H9 (cell line): ENCODE measurements at regions not wholly inside any gene's neighbourhood (a gene's known extent, or its start where the extent isn't known, plus 50 kb on each side); places are given as distances from the start of the nearest gene placed in this dataset.

ENCODE experiments used
- DNase-seq: peaks from one replicate; pipeline ENCODE4 v3.0.0-alpha.2; 2017
- H2AFZ ChIP-seq: one replicate; pipeline ENCODE4 v1.6.1; 2013; ENCODE audit warnings: mild to moderate bottlenecking, low read length, control low read depth, moderate library complexity
- H2AK5ac ChIP-seq: 2 replicates; pipeline ENCODE4 v1.6.1; 2013; ENCODE audit warnings: low read length, control low read depth, mixed read lengths; ENCODE audit not compliant: insufficient read length
- H2BK120ac ChIP-seq: one replicate; pipeline ENCODE4 v1.6.1; 2013; ENCODE audit warnings: low read depth, mild to moderate bottlenecking, low read length, control low read depth, inconsistent platforms; ENCODE audit not compliant: poor library complexity, severe bottlenecking
- H2BK12ac ChIP-seq: 2 replicates; pipeline ENCODE4 v1.6.1; 2013; ENCODE audit warnings: low read length, control low read depth, mixed read lengths, low read depth; ENCODE audit not compliant: insufficient read length
- H2BK15ac ChIP-seq: 2 replicates; pipeline ENCODE4 v1.6.1; 2013; ENCODE audit warnings: low read depth, low read length, control low read depth
- H2BK20ac ChIP-seq: one replicate; pipeline ENCODE4 v1.6.1; 2013; ENCODE audit warnings: low read depth, mild to moderate bottlenecking, low read length, control low read depth, inconsistent platforms; ENCODE audit not compliant: poor library complexity, severe bottlenecking
- H2BK5ac ChIP-seq: 2 replicates; pipeline ENCODE4 v1.6.1; 2013; ENCODE audit warnings: low read length, control low read depth, mixed read lengths; ENCODE audit not compliant: insufficient read length
- H3K14ac ChIP-seq: 2 replicates; pipeline ENCODE4 v1.6.1; 2013; ENCODE audit warnings: low read length, control low read depth; ENCODE audit not compliant: insufficient read depth
- H3K18ac ChIP-seq: 2 replicates; pipeline ENCODE4 v1.6.1; 2013; ENCODE audit warnings: low read depth, mild to moderate bottlenecking, mixed read lengths, low read length, control low read depth; ENCODE audit not compliant: insufficient read length
- H3K23ac ChIP-seq: 2 replicates; pipeline ENCODE4 v1.6.1; 2013; ENCODE audit warnings: low read length, control low read depth, mixed read lengths, low read depth; ENCODE audit not compliant: insufficient read length
- H3K23me2 ChIP-seq: 2 replicates; pipeline ENCODE4 v1.6.1; 2013; ENCODE audit warnings: low read depth, mild to moderate bottlenecking, mixed read lengths, low read length, control low read depth; ENCODE audit not compliant: insufficient read length, poor library complexity, severe bottlenecking
- H3K27ac ChIP-seq: 2 replicates; pipeline ENCODE4 v1.5.1; 2013; ENCODE audit warnings: low read length, control low read depth, mixed read lengths, low read depth; ENCODE audit not compliant: insufficient read length
- H3K27me3 ChIP-seq: 2 replicates; pipeline ENCODE4 v1.6.1; 2013; ENCODE audit warnings: low read length, control low read depth, inconsistent platforms; ENCODE audit not compliant: insufficient read depth
- H3K4ac ChIP-seq: 2 replicates; pipeline ENCODE4 v1.6.1; 2013; ENCODE audit warnings: low read depth, mild to moderate bottlenecking, control low read depth, inconsistent platforms, low read length, moderate library complexity
- H3K4me1 ChIP-seq: 2 replicates; pipeline ENCODE4 v1.6.1; 2013; ENCODE audit warnings: low read length, control low read depth, inconsistent platforms; ENCODE audit not compliant: insufficient read depth
- H3K4me2 ChIP-seq: 2 replicates; pipeline ENCODE4 v1.6.1; 2013; ENCODE audit warnings: low read length, control low read depth, mixed read lengths; ENCODE audit not compliant: insufficient read length, insufficient read depth
- H3K56ac ChIP-seq: 2 replicates; pipeline ENCODE4 v1.6.1; 2013; ENCODE audit warnings: low read depth, mild to moderate bottlenecking, mixed read lengths, low read length, control low read depth; ENCODE audit not compliant: insufficient read length
- H3K79me1 ChIP-seq: 2 replicates; pipeline ENCODE4 v1.6.1; 2013; ENCODE audit warnings: low read depth, mild to moderate bottlenecking, moderate library complexity, low read length, control low read depth, inconsistent platforms; ENCODE audit not compliant: insufficient read depth, poor library complexity, severe bottlenecking
- H3K79me2 ChIP-seq: 2 replicates; pipeline ENCODE4 v1.6.1; 2013; ENCODE audit warnings: low read length, control low read depth, inconsistent platforms; ENCODE audit not compliant: insufficient read depth
- H3K9ac ChIP-seq: 2 replicates; pipeline ENCODE4 v1.6.1; 2013; ENCODE audit warnings: low read length, control low read depth, mixed read lengths; ENCODE audit not compliant: insufficient read length; ENCODE audit errors: extremely low read depth
- H3K9me3 ChIP-seq: one replicate; pipeline ENCODE4 v1.6.1; 2013; ENCODE audit warnings: low read depth, low read length, inconsistent platforms; ENCODE audit not compliant: control insufficient read depth
- H3T11ph ChIP-seq: one replicate; pipeline ENCODE4 v1.6.1; 2013; ENCODE audit warnings: mild to moderate bottlenecking, low read length, control low read depth, inconsistent platforms
- H4K20me1 ChIP-seq: one replicate; pipeline ENCODE4 v1.6.1; 2013; ENCODE audit not compliant: control insufficient read depth, insufficient read length, insufficient read depth
- H4K5ac ChIP-seq: 2 replicates; pipeline ENCODE4 v1.6.1; 2013; ENCODE audit warnings: low read depth, mild to moderate bottlenecking, mixed read lengths, low read length, control low read depth; ENCODE audit not compliant: insufficient read length
- H4K8ac ChIP-seq: replicated peaks from 2 replicates; pipeline ENCODE4 v1.6.1; 2013; ENCODE audit warnings: low read length, control low read depth, mixed read lengths, low read depth; ENCODE audit not compliant: insufficient read length
- H4K91ac ChIP-seq: 2 replicates; pipeline ENCODE4 v1.6.1; 2013; ENCODE audit warnings: low read depth, mild to moderate bottlenecking, moderate library complexity, mixed read lengths, low read length, control low read depth; ENCODE audit not compliant: insufficient read length
- H3K27ac Mint-ChIP-seq, 3 experiments: 2 replicates in 2 of 3; 3 replicates in 1 of 3; pipeline ENCODE4 v1.8.0; 2020 to 2021; ENCODE audit warnings: mixed read lengths in 3 of 3, mild to moderate bottlenecking in 1 of 3, moderate library complexity in 1 of 3
- H3K27me3 Mint-ChIP-seq: 2 replicates; pipeline ENCODE4 v1.8.0; 2021; ENCODE audit warnings: low read depth, mild to moderate bottlenecking, moderate library complexity, mixed read lengths
- H3K36me3 Mint-ChIP-seq, 3 experiments: 2 replicates in 2 of 3; 3 replicates in 1 of 3; pipeline ENCODE4 v1.8.0; 2020 to 2021; ENCODE audit warnings: low read depth in 3 of 3, mixed read lengths in 3 of 3; ENCODE audit not compliant: insufficient read depth in 1 of 3
- H3K4me1 Mint-ChIP-seq, 2 experiments: 2 replicates each; pipeline ENCODE4 v1.8.0; 2020; ENCODE audit warnings: mixed read lengths in 2 of 2
- H3K4me3 Mint-ChIP-seq, 2 experiments: 2 replicates in 1 of 2; 3 replicates in 1 of 2; pipeline ENCODE4 v1.8.0; 2020 to 2021; ENCODE audit warnings: mild to moderate bottlenecking in 2 of 2, mixed read lengths in 2 of 2, moderate library complexity in 1 of 2
- H3K9me3 Mint-ChIP-seq, 2 experiments: 2 replicates in 1 of 2; 3 replicates in 1 of 2; pipeline ENCODE4 v1.8.0; 2020; ENCODE audit warnings: mild to moderate bottlenecking in 2 of 2, mixed read lengths in 2 of 2, moderate library complexity in 1 of 2
- WGBS: extraction: QIAGEN DNeasy Blood & Tissue Kit; methylation state at CpG from one replicate; pipeline ENCODE4 v1.1.7; 2013; ENCODE audit warnings: missing lambda C conversion rate, low lambda C conversion rate, mixed read lengths; ENCODE audit not compliant: insufficient read length; ENCODE audit errors: extremely low coverage; 5-methylcytosine and 5-hydroxymethylcytosine counted together
- TF ChIP-seq, protein P1 (sequence below): fragments of 200-600 bp; sonication (generic); conservative IDR thresholded peaks from 3 replicates; pipeline ENCODE4 v1.8.0; 2021; ENCODE audit warnings: antibody characterized with exemption, mild to moderate bottlenecking

DNA sequence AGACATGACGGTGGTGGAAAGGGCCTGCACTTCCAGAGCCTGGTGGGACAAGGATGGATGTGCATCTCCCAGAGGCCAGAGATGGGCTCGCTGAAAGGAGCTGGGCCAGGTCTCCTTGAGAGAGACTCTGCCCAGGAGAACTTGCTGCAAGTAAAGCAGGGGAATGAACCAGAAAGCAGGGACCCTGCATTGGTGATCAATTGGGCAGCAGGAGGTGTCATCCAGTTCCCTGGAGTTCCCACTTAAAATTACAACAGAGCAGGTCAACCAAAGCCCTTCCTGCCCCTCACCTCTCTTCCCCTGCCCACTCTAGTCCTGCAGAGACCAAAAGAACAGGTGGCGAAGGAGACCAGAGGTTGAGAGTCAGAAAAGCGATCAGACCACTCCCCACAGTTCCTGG, 69.7 kb upstream of the CAB39 start:
- Histone ChIP-seq H3K79me1 (no peaks in the 10 kb centered on the region), H2AFZ (no peak overlapping the region), H2BK20ac (no peak overlapping the region), H3K9ac (no peak overlapping the region), H2BK5ac (no peak overlapping the region), H3K18ac (no peak overlapping the region), H4K20me1 (no peaks in the 10 kb centered on the region), H3K4me2 (no peak overlapping the region), H3T11ph (no peak overlapping the region), H2BK120ac (no peak overlapping the region), H4K91ac (no peak overlapping the region), H3K9me3 (no peaks in the 10 kb centered on the region), H2BK12ac (no peak overlapping the region), H3K79me2 (no peaks in the 10 kb centered on the region), H3K27me3 (no peaks in the 10 kb centered on the region), H3K27ac (no peak overlapping the region), H4K8ac (no peak overlapping the region), H3K14ac (no peak overlapping the region), H2AK5ac (no peak overlapping the region), H3K4ac (no peak overlapping the region), H3K4me1 (no peaks in the 10 kb centered on the region), H3K23me2 (no peaks in the 10 kb centered on the region), H4K5ac (no peak overlapping the region), H3K23ac (no peak overlapping the region), H3K56ac (no peak overlapping the region), H2BK15ac (no peak overlapping the region)
- peaks cover 0 to 1% of the 10 kb centered on the region in 2 experiments; a peak in 1 of 5 replicates for H3K9me3 Mint-ChIP-seq
- no CpG with 5 or more reads among the region's 4 CpGs for WGBS
- H3K36me3 Mint-ChIP-seq: no peaks in the 10 kb centered on the region; a peak in 1 of 7 replicates
- no peak overlapping the region for H3K4me3 Mint-ChIP-seq
- H3K27ac Mint-ChIP-seq: no peak overlapping the region
- H3K4me1 Mint-ChIP-seq: no peaks in the 10 kb centered on the region; a peak in 1 of 4 replicates
- TF ChIP-seq, protein P1, sequence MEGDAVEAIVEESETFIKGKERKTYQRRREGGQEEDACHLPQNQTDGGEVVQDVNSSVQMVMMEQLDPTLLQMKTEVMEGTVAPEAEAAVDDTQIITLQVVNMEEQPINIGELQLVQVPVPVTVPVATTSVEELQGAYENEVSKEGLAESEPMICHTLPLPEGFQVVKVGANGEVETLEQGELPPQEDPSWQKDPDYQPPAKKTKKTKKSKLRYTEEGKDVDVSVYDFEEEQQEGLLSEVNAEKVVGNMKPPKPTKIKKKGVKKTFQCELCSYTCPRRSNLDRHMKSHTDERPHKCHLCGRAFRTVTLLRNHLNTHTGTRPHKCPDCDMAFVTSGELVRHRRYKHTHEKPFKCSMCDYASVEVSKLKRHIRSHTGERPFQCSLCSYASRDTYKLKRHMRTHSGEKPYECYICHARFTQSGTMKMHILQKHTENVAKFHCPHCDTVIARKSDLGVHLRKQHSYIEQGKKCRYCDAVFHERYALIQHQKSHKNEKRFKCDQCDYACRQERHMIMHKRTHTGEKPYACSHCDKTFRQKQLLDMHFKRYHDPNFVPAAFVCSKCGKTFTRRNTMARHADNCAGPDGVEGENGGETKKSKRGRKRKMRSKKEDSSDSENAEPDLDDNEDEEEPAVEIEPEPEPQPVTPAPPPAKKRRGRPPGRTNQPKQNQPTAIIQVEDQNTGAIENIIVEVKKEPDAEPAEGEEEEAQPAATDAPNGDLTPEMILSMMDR: no peak
- no peak for DNase-seq
- no peaks in the 10 kb centered on the region for H3K27me3 Mint-ChIP-seq
